PFSK-1 (cell line): ENCODE measurements at regions not wholly inside any gene's neighbourhood (a gene's known extent, or its start where the extent isn't known, plus 50 kb on each side); places are given as distances from the start of the nearest gene placed in this dataset.

Experiments
- FOXP2 ChIP-seq: optimal IDR thresholded peaks from 2 replicates; pipeline ENCODE3; 2011; ENCODE audit warnings: borderline replicate concordance, control low read depth, inconsistent platforms; ENCODE audit not compliant: insufficient read depth; ENCODE audit errors: extremely low read length, extremely low read depth
- POLR2AphosphoS5 ChIP-seq: IDR thresholded peaks from 2 replicates; pipeline ENCODE4 v1.6.1; 2012; ENCODE audit warnings: low read depth, mild to moderate bottlenecking, control low read depth, low read length, moderate library complexity
- SIN3A ChIP-seq: IDR thresholded peaks from 2 replicates; pipeline ENCODE4 v1.6.1; 2012; ENCODE audit warnings: mild to moderate bottlenecking, low read length, moderate library complexity, borderline replicate concordance; ENCODE audit not compliant: insufficient read depth
- TAF1 ChIP-seq: IDR thresholded peaks from 2 replicates; pipeline ENCODE4 v1.6.1; 2012; ENCODE audit warnings: low read length, control low read depth, borderline replicate concordance; ENCODE audit not compliant: insufficient read depth
- TF ChIP-seq, protein P1 (sequence below), 2 experiments: IDR thresholded peaks; 2 replicates each; pipeline versions ENCODE4 v1.6.1 to v1.8.0; 2011 to 2012; ENCODE audit warnings: low read depth in 2 of 2, low read length in 2 of 2, control low read depth in 1 of 2, inconsistent platforms in 1 of 2, mild to moderate bottlenecking in 1 of 2, moderate library complexity in 1 of 2; ENCODE audit not compliant: insufficient read depth in 1 of 2

DNA sequence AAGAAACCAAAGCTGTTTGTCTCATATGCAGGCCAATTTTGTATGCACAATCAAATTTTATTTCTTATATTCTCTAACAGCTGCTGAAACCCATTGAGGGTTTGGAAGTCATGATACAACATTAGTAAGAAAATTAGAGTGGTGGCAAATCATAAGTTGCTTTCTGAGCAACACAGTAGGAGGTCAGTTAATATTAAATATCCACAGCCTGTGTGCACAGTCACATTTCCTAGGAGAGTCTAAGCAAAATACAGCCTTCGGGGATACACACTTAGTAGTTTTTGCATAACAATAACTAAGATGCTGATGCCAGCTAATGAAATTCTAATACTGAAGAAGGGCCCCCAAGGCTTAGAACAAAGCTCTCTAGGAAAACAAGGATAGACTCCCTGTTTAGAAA, 209.6 kb upstream of the E2F7 start:
- TF ChIP-seq FOXP2 (no peak), POLR2AphosphoS5 (no peak), TAF1 (no peak)
- TF ChIP-seq, protein P1, sequence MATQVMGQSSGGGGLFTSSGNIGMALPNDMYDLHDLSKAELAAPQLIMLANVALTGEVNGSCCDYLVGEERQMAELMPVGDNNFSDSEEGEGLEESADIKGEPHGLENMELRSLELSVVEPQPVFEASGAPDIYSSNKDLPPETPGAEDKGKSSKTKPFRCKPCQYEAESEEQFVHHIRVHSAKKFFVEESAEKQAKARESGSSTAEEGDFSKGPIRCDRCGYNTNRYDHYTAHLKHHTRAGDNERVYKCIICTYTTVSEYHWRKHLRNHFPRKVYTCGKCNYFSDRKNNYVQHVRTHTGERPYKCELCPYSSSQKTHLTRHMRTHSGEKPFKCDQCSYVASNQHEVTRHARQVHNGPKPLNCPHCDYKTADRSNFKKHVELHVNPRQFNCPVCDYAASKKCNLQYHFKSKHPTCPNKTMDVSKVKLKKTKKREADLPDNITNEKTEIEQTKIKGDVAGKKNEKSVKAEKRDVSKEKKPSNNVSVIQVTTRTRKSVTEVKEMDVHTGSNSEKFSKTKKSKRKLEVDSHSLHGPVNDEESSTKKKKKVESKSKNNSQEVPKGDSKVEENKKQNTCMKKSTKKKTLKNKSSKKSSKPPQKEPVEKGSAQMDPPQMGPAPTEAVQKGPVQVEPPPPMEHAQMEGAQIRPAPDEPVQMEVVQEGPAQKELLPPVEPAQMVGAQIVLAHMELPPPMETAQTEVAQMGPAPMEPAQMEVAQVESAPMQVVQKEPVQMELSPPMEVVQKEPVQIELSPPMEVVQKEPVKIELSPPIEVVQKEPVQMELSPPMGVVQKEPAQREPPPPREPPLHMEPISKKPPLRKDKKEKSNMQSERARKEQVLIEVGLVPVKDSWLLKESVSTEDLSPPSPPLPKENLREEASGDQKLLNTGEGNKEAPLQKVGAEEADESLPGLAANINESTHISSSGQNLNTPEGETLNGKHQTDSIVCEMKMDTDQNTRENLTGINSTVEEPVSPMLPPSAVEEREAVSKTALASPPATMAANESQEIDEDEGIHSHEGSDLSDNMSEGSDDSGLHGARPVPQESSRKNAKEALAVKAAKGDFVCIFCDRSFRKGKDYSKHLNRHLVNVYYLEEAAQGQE (IDR thresholded peaks at IDR 0.05; ENCODE audit: insufficient read depth in 1 of 2, low read depth in 2 of 2, low read length in 2 of 2), result no peak

DNA sequence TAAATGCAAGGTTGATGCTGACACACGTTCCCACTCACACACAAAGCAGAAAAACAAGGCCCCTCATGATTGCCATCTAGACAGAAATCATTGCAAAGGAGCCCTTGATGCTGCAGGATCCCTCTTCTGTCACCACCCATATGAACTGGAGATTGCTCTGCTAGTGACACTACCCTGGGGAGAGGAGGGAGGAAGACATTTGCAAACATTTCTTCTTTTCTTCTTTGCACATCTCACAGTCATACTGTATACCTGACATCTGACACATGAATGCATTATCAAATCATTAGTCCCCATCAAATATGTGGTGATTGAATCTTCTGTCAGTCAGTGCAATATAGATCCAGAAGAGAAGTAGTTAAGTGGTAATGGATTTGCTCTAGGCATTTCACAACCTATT, 208.5 kb upstream of the E2F7 start:
- TF ChIP-seq TAF1, result no peak
- TF ChIP-seq, protein P1 (IDR thresholded peaks at IDR 0.05; ENCODE audit: insufficient read depth in 1 of 2, low read depth in 2 of 2, low read length in 2 of 2), result no peak
- no peak for TF ChIP-seq POLR2AphosphoS5
- TF ChIP-seq SIN3A, result no peak
- no peak for TF ChIP-seq FOXP2

DNA sequence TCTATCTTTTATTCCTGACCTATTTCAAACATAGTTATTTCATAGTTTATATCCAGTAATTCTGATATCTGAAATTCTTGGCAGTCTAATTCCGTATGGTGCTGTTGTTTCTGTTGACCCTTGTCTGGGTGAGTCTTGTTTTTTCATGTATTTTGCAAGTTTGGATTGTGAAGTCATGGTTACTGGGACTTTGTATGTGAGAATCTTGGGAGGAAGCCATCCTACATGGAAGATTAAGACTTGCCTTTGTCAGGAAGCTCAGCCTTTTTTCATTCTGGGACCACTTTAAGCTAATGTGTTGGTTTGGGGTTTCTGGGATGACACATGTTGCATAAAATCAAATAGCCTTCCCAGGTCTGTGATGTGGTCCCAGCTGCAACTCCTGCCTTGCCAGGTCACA, 191.6 kb upstream of the E2F7 start:
- TF ChIP-seq FOXP2 (no peak), POLR2AphosphoS5 (no peak), TAF1 (no peak), SIN3A (no peak)
- TF ChIP-seq, protein P1 (IDR thresholded peaks at IDR 0.05; ENCODE audit: insufficient read depth in 1 of 2, low read depth in 2 of 2, low read length in 2 of 2), result no peak

DNA sequence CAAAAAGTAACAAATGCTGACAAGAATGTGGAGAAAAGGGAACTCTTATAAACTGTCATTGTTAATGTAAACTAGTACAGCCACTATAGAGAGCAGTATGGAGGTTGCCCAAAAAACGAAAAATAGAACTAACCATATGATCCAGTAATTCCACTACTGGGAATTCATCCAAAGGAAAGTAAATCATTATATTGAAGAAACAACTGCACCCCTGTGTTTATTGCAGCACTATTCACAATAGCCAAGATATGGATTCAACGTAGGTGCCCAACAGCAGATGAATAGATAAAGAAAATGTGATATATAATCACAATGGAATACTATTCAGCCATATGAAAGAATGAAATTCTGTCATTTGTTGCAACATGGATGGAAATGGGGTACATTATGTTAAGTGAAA, 188.0 kb upstream of the E2F7 start:
- TF ChIP-seq TAF1 (no peak), FOXP2 (no peak), POLR2AphosphoS5 (no peak), SIN3A (no peak)
- TF ChIP-seq, protein P1 (IDR thresholded peaks at IDR 0.05; ENCODE audit: insufficient read depth in 1 of 2, low read depth in 2 of 2, low read length in 2 of 2), result no peak

DNA sequence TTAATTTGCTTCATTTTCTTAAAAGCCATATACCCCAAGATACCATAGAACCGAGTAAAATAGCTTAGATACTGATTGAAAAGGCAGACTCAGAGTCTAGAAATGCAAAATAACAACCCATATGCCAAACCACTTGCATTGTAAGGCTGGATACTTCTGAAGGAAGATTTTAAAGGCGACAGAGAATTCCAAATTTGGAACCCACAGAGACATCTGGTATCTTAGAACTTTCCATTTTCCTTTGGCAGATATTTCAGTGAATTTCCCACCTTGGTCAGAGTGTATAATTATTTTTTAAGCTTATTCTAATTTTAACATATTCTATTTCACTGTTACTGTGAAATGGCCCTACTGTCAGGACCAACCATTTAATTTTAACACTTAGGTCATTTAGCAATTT, 186.4 kb upstream of the E2F7 start:
- TF ChIP-seq SIN3A, result no peak
- TF ChIP-seq FOXP2, result no peak
- TF ChIP-seq POLR2AphosphoS5, result no peak
- no peak for TF ChIP-seq TAF1
- TF ChIP-seq, protein P1 (IDR thresholded peaks at IDR 0.05; ENCODE audit: insufficient read depth in 1 of 2, low read depth in 2 of 2, low read length in 2 of 2), result no peak
